HEK293 (cell line): ENCODE measurements at regions not wholly inside any gene's neighbourhood (a gene's known extent, or its start where the extent isn't known, plus 50 kb on each side); places are given as distances from the start of the nearest gene placed in this dataset.

ENCODE experiments used
- ATF2 ChIP-seq: fragments of 450-650 bp; formaldehyde crosslinking; IDR thresholded peaks from 2 replicates; pipeline ENCODE4 v1.5.1; 2016; ENCODE audit warnings: missing biosample characterization, missing genetic modification characterization, low read depth
- CTCF ChIP-seq: fragments of 450-650 bp; formaldehyde crosslinking; IDR thresholded peaks from 2 replicates; pipeline ENCODE4 v1.5.1; 2016; ENCODE audit warnings: missing biosample characterization, missing genetic modification characterization
- HIC1 ChIP-seq: fragments of 450-650 bp; formaldehyde crosslinking; IDR thresholded peaks from 2 replicates; pipeline ENCODE4 v1.5.1; 2016; ENCODE audit warnings: missing biosample characterization, missing genetic modification characterization
- IKZF3 ChIP-seq: fragments of 450-650 bp; IDR thresholded peaks from 2 replicates; pipeline ENCODE4 v1.5.0; 2018; ENCODE audit warnings: missing biosample characterization, mild to moderate bottlenecking, missing genetic modification characterization, moderate library complexity
- INSM2 ChIP-seq: fragments of 450-650 bp; formaldehyde crosslinking; IDR thresholded peaks from 2 replicates; pipeline ENCODE4 v1.5.1; 2016; ENCODE audit warnings: missing biosample characterization, missing genetic modification characterization
- OSR2 ChIP-seq: fragments of 450-650 bp; formaldehyde crosslinking; IDR thresholded peaks from 2 replicates; pipeline ENCODE4 v1.5.1; 2016; ENCODE audit warnings: missing biosample characterization, missing genetic modification characterization
- PRDM1 ChIP-seq: fragments of 450-650 bp; formaldehyde crosslinking; IDR thresholded peaks from 2 replicates; pipeline ENCODE4; 2016; ENCODE audit warnings: missing biosample characterization, missing genetic modification characterization
- SP2 ChIP-seq: fragments of 450-650 bp; formaldehyde crosslinking; IDR thresholded peaks from 2 replicates; pipeline ENCODE4 v1.5.1; 2016; ENCODE audit warnings: missing biosample characterization, missing genetic modification characterization
- SP7 ChIP-seq: fragments of 450-650 bp; formaldehyde crosslinking; IDR thresholded peaks from 2 replicates; pipeline ENCODE4 v1.5.1; 2016; ENCODE audit warnings: missing biosample characterization, missing genetic modification characterization
- TCF7L2 ChIP-seq: IDR thresholded peaks from 2 replicates; pipeline ENCODE4 v1.6.1; 2011; ENCODE audit warnings: low read depth, mild to moderate bottlenecking, inconsistent platforms, low read length, moderate library complexity, borderline replicate concordance
- ZBTB1 ChIP-seq: fragments of 450-650 bp; formaldehyde crosslinking; IDR thresholded peaks from 2 replicates; pipeline ENCODE4 v1.5.1; 2016; ENCODE audit warnings: missing biosample characterization, missing genetic modification characterization
- ZBTB48 ChIP-seq: fragments of 450-650 bp; formaldehyde crosslinking; IDR thresholded peaks from 2 replicates; pipeline ENCODE4 v1.5.1; 2016; ENCODE audit warnings: missing biosample characterization, missing genetic modification characterization
- ZBTB7A ChIP-seq: fragments of 450-650 bp; formaldehyde crosslinking; IDR thresholded peaks from 2 replicates; pipeline ENCODE4 v1.5.1; 2016; ENCODE audit warnings: low read depth, missing biosample characterization, missing genetic modification characterization
- ZNF140 ChIP-seq: fragments of 450-650 bp; formaldehyde crosslinking; IDR thresholded peaks from 2 replicates; pipeline ENCODE4 v1.5.1; 2016; ENCODE audit warnings: missing biosample characterization, missing genetic modification characterization
- ZNF223 ChIP-seq: fragments of 450-650 bp; formaldehyde crosslinking; IDR thresholded peaks from 2 replicates; pipeline ENCODE4 v1.5.1; 2016; ENCODE audit warnings: missing biosample characterization, missing genetic modification characterization
- ZNF394 ChIP-seq: fragments of 450-650 bp; formaldehyde crosslinking; IDR thresholded peaks from 2 replicates; pipeline ENCODE4 v1.5.1; 2016; ENCODE audit warnings: missing biosample characterization, missing genetic modification characterization, mild to moderate bottlenecking, moderate library complexity, borderline replicate concordance
- ZNF48 ChIP-seq: fragments of 450-650 bp; formaldehyde crosslinking; IDR thresholded peaks from 2 replicates; pipeline ENCODE4 v1.5.1; 2016; ENCODE audit warnings: missing biosample characterization, missing genetic modification characterization
- ZNF501 ChIP-seq: fragments of 450-650 bp; formaldehyde crosslinking; IDR thresholded peaks from 2 replicates; pipeline ENCODE4 v1.5.1; 2016; ENCODE audit warnings: missing biosample characterization, missing genetic modification characterization
- ZNF529 ChIP-seq: fragments of 450-650 bp; formaldehyde crosslinking; IDR thresholded peaks from 2 replicates; pipeline ENCODE4 v1.5.1; 2017; ENCODE audit warnings: missing genetic modification characterization, missing biosample characterization; ENCODE audit not compliant: insufficient replicate concordance
- ZNF571 ChIP-seq: fragments of 450-650 bp; formaldehyde crosslinking; IDR thresholded peaks from 2 replicates; pipeline ENCODE4 v1.5.0; 2017; ENCODE audit warnings: missing biosample characterization, missing genetic modification characterization
- ZNF629 ChIP-seq: fragments of 450-650 bp; formaldehyde crosslinking; IDR thresholded peaks from 2 replicates; pipeline ENCODE4 v1.5.1; 2017; ENCODE audit warnings: missing biosample characterization, missing genetic modification characterization
- ZNF654 ChIP-seq: fragments of 450-650 bp; formaldehyde crosslinking; IDR thresholded peaks from 2 replicates; pipeline ENCODE4 v1.5.1; 2016; ENCODE audit warnings: low read depth, missing biosample characterization, missing genetic modification characterization
- ZNF660 ChIP-seq: fragments of 450-650 bp; IDR thresholded peaks from 2 replicates; pipeline ENCODE4 v1.5.1; 2018; ENCODE audit warnings: missing biosample characterization, mild to moderate bottlenecking, missing genetic modification characterization
- ZNF701 ChIP-seq: fragments of 450-650 bp; formaldehyde crosslinking; IDR thresholded peaks from 2 replicates; pipeline ENCODE4 v1.5.1; 2016; ENCODE audit warnings: missing biosample characterization, missing genetic modification characterization
- ZNF785 ChIP-seq: fragments of 450-650 bp; formaldehyde crosslinking; IDR thresholded peaks from 2 replicates; pipeline ENCODE4 v1.5.1; 2016; ENCODE audit warnings: missing biosample characterization, missing genetic modification characterization
- ZNF837 ChIP-seq: fragments of 450-650 bp; formaldehyde crosslinking; IDR thresholded peaks from 2 replicates; pipeline ENCODE4 v1.5.1; 2016; ENCODE audit warnings: missing biosample characterization, missing genetic modification characterization

- TF ChIP-seq INSM2 (tag by site-specific recombination) (peak; percentile 62; the same call in 1 of the 2 replicates), ZNF701 (no peak), ZNF48 (tag by site-specific recombination) (no peak), ZBTB7A (tag by site-specific recombination) (no peak), ZNF223 (no peak), ZNF571 (no peak), ZBTB48 (tag by site-specific recombination) (peak; percentile 28; the same call in 1 of the 2 replicates), TCF7L2 (no peak), ZNF660 (tag by site-specific recombination) (0 out of 2 replicates have a peak, but pooled peaks have one; percentile 59), ZNF140 (tag by site-specific recombination) (no peak), ZNF785 (tag by site-specific recombination) (no peak), ATF2 (tag by site-specific recombination) (no peak), CTCF (peak; percentile 42; the same call in 1 of the 2 replicates), ZNF529 (tag by site-specific recombination) (no peak), ZNF629 (0 out of 2 replicates have a peak, but pooled peaks have one; percentile 23), SP2 (tag by site-specific recombination) (no peak), ZBTB1 (tag by site-specific recombination) (no peak), ZNF394 (peak; percentile 60; the same call in 1 of the 2 replicates), IKZF3 (tag by site-specific recombination) (no peak), OSR2 (tag by site-specific recombination) (no peak), ZNF501 (tag by site-specific recombination) (no peak), ZNF837 (tag by site-specific recombination) (no peak), HIC1 (no peak), PRDM1 (tag by site-specific recombination) (peak; percentile 27; the same call in 1 of the 2 replicates), SP7 (peak; percentile 29; the same call in 1 of the 2 replicates), ZNF654 (tag by site-specific recombination) (peak; percentile 88)
Measured at GRCh38 chr6:12637960-12638641, 78.5 kb upstream of the PHACTR1 start (continued).
